Ovary (tissue), 3 donors: ENCODE measurements at regions not wholly inside any gene's neighbourhood (a gene's known extent, or its start where the extent isn't known, plus 50 kb on each side); places are given as distances from the start of the nearest gene placed in this dataset.

Experiments used
- EP300 ChIP-seq: sonication (generic); formaldehyde crosslinking; IDR thresholded peaks from one replicate; pipeline ENCODE4 v1.6.1; 2017; ENCODE audit warnings: antibody characterized with exemption
- POLR2A ChIP-seq: fragments of 450-650 bp; IDR thresholded peaks from one replicate; pipeline ENCODE4 v1.6.1; 2017; ENCODE audit warnings: antibody characterized with exemption, mild to moderate bottlenecking, moderate library complexity
- TF ChIP-seq, protein P1 (sequence below), 3 donors: fragments of 450-650 bp in 2 of 3; fragments of 200-600 bp in 1 of 3; IDR thresholded peaks; one replicate each; pipeline versions ENCODE4 v1.5.1 to v1.8.0; 2016 to 2022; ENCODE audit warnings: antibody characterized with exemption in 3 of 3, mild to moderate bottlenecking in 1 of 3
- donor health status: DM: no; HTN: no; CAD: no.

DNA sequence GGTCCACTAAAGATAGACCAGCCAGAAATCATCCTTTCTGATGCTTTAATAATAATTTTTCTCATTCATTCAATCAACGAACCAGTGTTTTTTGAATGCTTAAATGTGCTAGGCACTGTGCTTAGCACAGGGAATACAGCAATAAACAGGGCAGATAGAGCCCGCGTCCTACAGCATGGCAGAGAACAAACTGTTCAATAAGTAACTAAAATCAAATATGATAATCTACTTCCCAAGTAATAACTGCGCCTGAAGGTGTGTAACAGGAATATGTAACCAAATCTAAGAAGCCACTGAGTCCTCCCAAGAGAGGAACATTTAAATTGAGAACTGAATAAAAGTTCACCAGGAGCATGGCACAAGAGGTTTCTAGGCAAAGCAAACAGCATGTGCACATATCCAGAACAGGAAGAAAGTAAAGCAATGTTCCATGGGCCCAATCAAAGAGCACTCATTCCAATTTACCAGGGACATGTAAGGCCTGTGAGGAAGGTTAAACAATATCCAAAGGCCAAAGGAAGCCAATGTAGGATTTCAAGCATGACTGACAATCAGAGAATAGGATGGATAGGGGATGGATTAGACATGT lies 311.0 kb upstream of the RARB start:
- TF ChIP-seq, protein P1, sequence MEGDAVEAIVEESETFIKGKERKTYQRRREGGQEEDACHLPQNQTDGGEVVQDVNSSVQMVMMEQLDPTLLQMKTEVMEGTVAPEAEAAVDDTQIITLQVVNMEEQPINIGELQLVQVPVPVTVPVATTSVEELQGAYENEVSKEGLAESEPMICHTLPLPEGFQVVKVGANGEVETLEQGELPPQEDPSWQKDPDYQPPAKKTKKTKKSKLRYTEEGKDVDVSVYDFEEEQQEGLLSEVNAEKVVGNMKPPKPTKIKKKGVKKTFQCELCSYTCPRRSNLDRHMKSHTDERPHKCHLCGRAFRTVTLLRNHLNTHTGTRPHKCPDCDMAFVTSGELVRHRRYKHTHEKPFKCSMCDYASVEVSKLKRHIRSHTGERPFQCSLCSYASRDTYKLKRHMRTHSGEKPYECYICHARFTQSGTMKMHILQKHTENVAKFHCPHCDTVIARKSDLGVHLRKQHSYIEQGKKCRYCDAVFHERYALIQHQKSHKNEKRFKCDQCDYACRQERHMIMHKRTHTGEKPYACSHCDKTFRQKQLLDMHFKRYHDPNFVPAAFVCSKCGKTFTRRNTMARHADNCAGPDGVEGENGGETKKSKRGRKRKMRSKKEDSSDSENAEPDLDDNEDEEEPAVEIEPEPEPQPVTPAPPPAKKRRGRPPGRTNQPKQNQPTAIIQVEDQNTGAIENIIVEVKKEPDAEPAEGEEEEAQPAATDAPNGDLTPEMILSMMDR (IDR thresholded peaks at IDR 0.05) = no peak
- no peak for TF ChIP-seq POLR2A
- no peak for TF ChIP-seq EP300
